ENCODE measurements at regions not wholly inside any gene's neighbourhood (a gene's known extent, or its start where the extent isn't known, plus 50 kb on each side); places are given as distances from the start of the nearest gene placed in this dataset.

- TF ChIP-seq ZNF274 (IDR thresholded peaks at IDR 0.05; ENCODE audit: low read depth, low read length): no peak
- TF ChIP-seq YY1 (IDR thresholded peaks at IDR 0.05; ENCODE audit: insufficient read depth, insufficient read length): no peak
These were observed 430.7 kb upstream of the CFAP20DC start for GRCh38 chr3:59480486-59480995.
